Mucosa of descending colon (tissue), 3 donors: ENCODE measurements at regions not wholly inside any gene's neighbourhood (a gene's known extent, or its start where the extent isn't known, plus 50 kb on each side); places are given as distances from the start of the nearest gene placed in this dataset.
A peak's percentile ranks its signal among the peaks of the same experiment; 100 is the strongest.

Source experiments
- ATAC-seq: fragments of 200-7000 bp; cut with Tn5 transposase; one replicate; pipeline ENCODE4 v1.9.1; 2020; ENCODE audit warnings: mild to moderate bottlenecking, moderate library complexity
- DNase-seq, 3 donors: peaks; one replicate each; pipeline ENCODE4 v3.0.0-alpha.2; 2020
- H3K36me3 ChIP-seq: fragments of 200-600 bp; one replicate; pipeline ENCODE4 v1.8.0; 2021; ENCODE audit warnings: low read depth, mild to moderate bottlenecking
- H3K4me1 ChIP-seq: fragments of 200-600 bp; one replicate; pipeline ENCODE4 v1.8.0; 2021; ENCODE audit warnings: low read depth, mild to moderate bottlenecking
- H3K4me3 ChIP-seq: fragments of 200-600 bp; one replicate; pipeline ENCODE4 v1.8.0; 2021; ENCODE audit warnings: mild to moderate bottlenecking
- H3K9me3 ChIP-seq: fragments of 200-600 bp; one replicate; pipeline ENCODE4 v1.8.0; 2021; ENCODE audit warnings: mild to moderate bottlenecking
- CTCF ChIP-seq: fragments of 200-600 bp; IDR thresholded peaks from one replicate; pipeline ENCODE4 v1.8.0; 2022; ENCODE audit warnings: antibody characterized with exemption, mild to moderate bottlenecking
- intact Hi-C, 2 donors: fragments of 100-400 bp; cut with DNase I in 1 of 2; cut with micrococcal nuclease in 1 of 2; formaldehyde crosslinking; loops; one replicate each; pipeline versions ENCODE4 v1.11.0 to v1.11.1; 2022; cut with DNase I, micrococcal nuclease
- donor health status: DM: no; HTN: no; CAD: no; lungs with moderate emphysema.
- donor health status: DM: no; HTN: no; CAD: no.
- donor health status: DM: no; HTN: yes; CAD: no.

DNA sequence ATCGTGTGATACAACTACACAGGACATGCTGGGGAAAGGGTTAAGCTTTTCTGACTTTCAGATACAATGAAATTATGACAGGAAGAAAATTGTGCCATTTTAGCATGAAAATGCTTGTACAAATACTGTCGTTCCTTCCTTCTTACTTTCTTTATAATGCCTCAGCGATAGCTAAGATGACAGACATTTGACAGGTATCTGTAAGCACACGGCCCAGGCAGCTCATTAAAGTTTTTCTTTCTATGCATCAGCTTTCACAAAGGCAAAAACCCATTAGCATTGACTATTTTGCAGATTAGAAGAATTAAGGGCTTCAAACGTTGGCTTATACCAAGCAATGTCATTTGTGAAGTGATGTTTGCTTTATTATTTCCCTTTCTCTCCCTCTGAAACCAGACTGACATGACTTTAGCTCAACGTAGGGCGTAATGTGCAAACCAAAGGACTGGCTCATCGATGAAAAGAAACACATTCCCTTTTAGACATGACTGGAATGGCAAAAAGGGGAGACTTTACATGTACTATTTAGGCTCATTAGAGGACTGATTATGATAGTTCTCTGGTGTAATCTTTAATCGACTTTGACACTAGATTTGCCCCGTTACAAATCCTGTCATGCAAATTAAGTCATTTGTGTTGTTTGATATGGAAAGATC lies 258.4 kb upstream of the SP8 start:
- no peak overlapping the region for H3K4me3 ChIP-seq
- no peaks in the 10 kb centered on the region for H3K9me3 ChIP-seq
- DNase-seq (no peak), ATAC-seq (no peak)
- no peak for TF ChIP-seq CTCF
- intact Hi-C loops, result no loop called here
- H3K36me3 ChIP-seq, result no peaks in the 10 kb centered on the region
- no peaks in the 10 kb centered on the region for H3K4me1 ChIP-seq

DNA sequence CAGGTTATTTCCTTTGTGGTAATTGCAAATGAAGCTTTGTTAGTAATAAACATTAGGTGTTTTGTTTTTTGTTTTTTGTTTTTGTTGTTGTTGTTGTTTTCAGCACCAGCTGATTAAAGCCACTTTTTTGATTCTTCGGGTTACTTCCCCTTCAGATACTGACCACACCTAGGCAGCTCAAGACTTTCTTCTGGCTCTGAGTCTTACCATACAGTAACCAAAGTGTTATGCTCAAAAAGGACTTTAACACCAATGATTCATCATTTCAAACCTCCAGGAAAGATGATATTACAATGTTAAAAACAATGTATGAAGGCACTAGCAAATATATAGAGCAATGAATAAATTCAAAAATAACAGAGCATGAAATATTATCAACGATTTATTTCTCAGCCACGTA lies 265.2 kb upstream of the SP8 start:
- ATAC-seq, result peak; percentile 75
- no peaks in the 10 kb centered on the region for H3K4me1 ChIP-seq
- no peaks in the 10 kb centered on the region for H3K36me3 ChIP-seq
- no peak for DNase-seq
- no peaks in the 10 kb centered on the region for H3K9me3 ChIP-seq
- intact Hi-C loops, result no loop called here
- no peak for TF ChIP-seq CTCF
- H3K4me3 ChIP-seq, result no peak overlapping the region

- no peak for ATAC-seq
Observed at GRCh38 chr7:21054427-21055112, 267.9 kb upstream of the SP8 start.

GRCh38 chr7:21059069-21059468 lies 272.4 kb upstream of the SP8 start:
- DNase-seq, result no peak
- no peak for ATAC-seq
- intact Hi-C loops, result no loop called here
- no peaks in the 10 kb centered on the region for H3K36me3 ChIP-seq
- TF ChIP-seq CTCF, result no peak
- no peaks in the 10 kb centered on the region for H3K4me1 ChIP-seq
- H3K4me3 ChIP-seq, result no peak overlapping the region
- H3K9me3 ChIP-seq, result no peaks in the 10 kb centered on the region

More at GRCh38 chr7:21054427-21055112, 267.9 kb upstream of the SP8 start:
- no peak overlapping the region for H3K4me3 ChIP-seq
- intact Hi-C loops, result no loop called here
- no peaks in the 10 kb centered on the region for H3K36me3 ChIP-seq
- no peaks in the 10 kb centered on the region for H3K9me3 ChIP-seq
- DNase-seq, result no peak
- H3K4me1 ChIP-seq, result no peaks in the 10 kb centered on the region
- no peak for TF ChIP-seq CTCF

DNA sequence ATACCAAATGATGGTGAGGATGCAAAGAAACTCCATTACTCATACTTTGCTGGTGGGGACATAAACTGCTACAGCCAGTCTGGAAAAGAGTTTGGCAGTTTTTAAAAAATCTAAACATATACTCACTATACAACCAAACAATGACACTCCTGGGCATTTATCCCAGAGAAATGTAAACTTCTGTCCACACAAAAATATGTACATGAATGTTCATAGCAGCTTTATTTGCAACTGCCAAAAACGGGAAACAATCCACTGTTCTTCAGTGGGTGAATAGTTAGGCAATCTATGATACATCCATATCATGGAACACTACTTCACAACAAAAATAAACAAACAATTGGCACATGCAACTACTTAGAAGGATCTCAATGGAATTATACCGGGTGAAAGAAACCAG lies 276.4 kb upstream of the SP8 start:
- Histone ChIP-seq H3K4me3 (no peak overlapping the region), H3K4me1 (no peaks in the 10 kb centered on the region), H3K36me3 (no peaks in the 10 kb centered on the region), H3K9me3 (no peaks in the 10 kb centered on the region)
- TF ChIP-seq CTCF, result no peak
- DNase-seq, result no peak
- intact Hi-C loops, result no loop called here
- ATAC-seq, result no peak
